ENCODE measurements at regions not wholly inside any gene's neighbourhood (a gene's known extent, or its start where the extent isn't known, plus 50 kb on each side); places are given as distances from the start of the nearest gene placed in this dataset.

GRCh38 chr5:61738446-61738845 is 406.4 kb downstream of the ZSWIM6 start:
- TF ChIP-seq CTCF (IDR thresholded peaks at IDR 0.05 in 4 of 5, conservative IDR thresholded peaks at IDR 0.05 in 1 of 5): no peak
- TF ChIP-seq POLR2A (IDR thresholded peaks at IDR 0.05): no peak

All from gastrocnemius medialis (tissue), 4 donors.